ENCODE measurements at regions not wholly inside any gene's neighbourhood (a gene's known extent, or its start where the extent isn't known, plus 50 kb on each side); places are given as distances from the start of the nearest gene placed in this dataset.

- H3K27ac ChIP-seq = no peak overlapping the region
- peaks cover 0 to 9% of the 10 kb centered on the region in 2 donors for H3K4me1 ChIP-seq
- no peaks in the 10 kb centered on the region for H3K36me3 ChIP-seq
- no peaks in the 10 kb centered on the region for H3K27me3 ChIP-seq
- no peak for DNase-seq
- no peak overlapping the region for H3K4me3 ChIP-seq (replicated peaks in 1 of 3)
- H3K9me3 ChIP-seq = no peaks in the 10 kb centered on the region
- intact Hi-C loops (cut with DNase I) = no loop called here
- TF ChIP-seq POLR2A (IDR thresholded peaks at IDR 0.05) = no peak
- no peak for TF ChIP-seq CTCF (IDR thresholded peaks at IDR 0.05)
- 89 to 90% methylated on average over 9 of the region's 9 CpGs for WGBS, 2 donors
These were observed 319.9 kb downstream of the MYCN start for GRCh38 chr2:16260041-16260830.

- TF ChIP-seq CTCF (IDR thresholded peaks at IDR 0.05) (no peak), POLR2A (IDR thresholded peaks at IDR 0.05) (no peak)
- Histone ChIP-seq H3K27ac (peak overlapping the region in 1 of 3 donors; percentile 40), H3K4me1 (peaks cover 0 to 9% of the 10 kb centered on the region in 2 donors), H3K9me3 (no peaks in the 10 kb centered on the region), H3K4me3 (replicated peaks in 1 of 3) (no peak overlapping the region), H3K27me3 (no peaks in the 10 kb centered on the region), H3K36me3 (no peaks in the 10 kb centered on the region)
- no peak for DNase-seq
- intact Hi-C loops (cut with DNase I) = no loop called here
- WGBS, 2 donors = 65 to 82% methylated on average over 1 of the region's 1 CpG
These were observed 318.7 kb downstream of the MYCN start for GRCh38 chr2:16259010-16259409.

- Histone ChIP-seq H3K4me1 (peaks cover 0 to 9% of the 10 kb centered on the region in 2 donors), H3K36me3 (no peaks in the 10 kb centered on the region), H3K27me3 (no peaks in the 10 kb centered on the region), H3K4me3 (replicated peaks in 1 of 3) (no peak overlapping the region), H3K9me3 (no peaks in the 10 kb centered on the region), H3K27ac (peak overlapping the region in 2 of 3 donors; percentile 23 to 68)
- no peak for TF ChIP-seq POLR2A (IDR thresholded peaks at IDR 0.05)
- TF ChIP-seq CTCF (IDR thresholded peaks at IDR 0.05) = no peak
- WGBS, 2 donors = 22 to 32% methylated on average over 1 of the region's 1 CpG
- intact Hi-C loops (cut with DNase I) = no loop called here
- DNase-seq = peak in 1 of 2 donors; percentile 33
These were observed 318.0 kb downstream of the MYCN start for GRCh38 chr2:16258350-16258749.

- DNase-seq = peak in 1 of 2 donors; percentile 9
- peak overlapping the region in 2 of 3 donors; percentile 23 to 68 for H3K27ac ChIP-seq
- H3K4me3 ChIP-seq (replicated peaks in 1 of 3) = no peak overlapping the region
- no peaks in the 10 kb centered on the region for H3K36me3 ChIP-seq
- intact Hi-C loops (cut with DNase I) = no loop called here
- WGBS, 2 donors = 41 to 57% methylated on average over 6 of the region's 6 CpGs
- no peaks in the 10 kb centered on the region for H3K27me3 ChIP-seq
- H3K4me1 ChIP-seq = peaks cover 0 to 9% of the 10 kb centered on the region in 2 donors
- no peak for TF ChIP-seq POLR2A (IDR thresholded peaks at IDR 0.05)
- no peak for TF ChIP-seq CTCF (IDR thresholded peaks at IDR 0.05)
- no peaks in the 10 kb centered on the region for H3K9me3 ChIP-seq
These were observed 317.1 kb downstream of the MYCN start for GRCh38 chr2:16257322-16258028.

Data from thyroid gland (tissue), 4 donors.